ENCODE measurements at regions not wholly inside any gene's neighbourhood (a gene's known extent, or its start where the extent isn't known, plus 50 kb on each side); places are given as distances from the start of the nearest gene placed in this dataset.
"Not testable (repeated sequence)": the region's sequence is repeated elsewhere in the genome, so short reads cannot be mapped to it uniquely, and the experiment has no call there.

GRCh38 chr3:110493438-110494092, 578.1 kb upstream of the NECTIN3 start:
- no peak for DNase-seq

GRCh38 chr3:110494093-110494490, 577.5 kb upstream of the NECTIN3 start:
- no peak for DNase-seq

- DNase-seq, result no peak
Observed at GRCh38 chr3:110494728-110495127, 576.9 kb upstream of the NECTIN3 start.

GRCh38 chr3:110495201-110495927, 576.3 kb upstream of the NECTIN3 start:
- DNase-seq, result no peak

- DNase-seq, result no peak
Observed at GRCh38 chr3:110504401-110504800, 567.2 kb upstream of the NECTIN3 start.

GRCh38 chr3:110504901-110505300, 566.7 kb upstream of the NECTIN3 start:
- DNase-seq, result no peak

- DNase-seq, result no peak
Observed at GRCh38 chr3:110506890-110507289, 564.7 kb upstream of the NECTIN3 start.

GRCh38 chr3:110507570-110507969, 564.0 kb upstream of the NECTIN3 start:
- not testable (repeated sequence) for DNase-seq

- DNase-seq, result no peak
Observed at GRCh38 chr3:110512961-110513360, 558.7 kb upstream of the NECTIN3 start.

GRCh38 chr3:110518031-110518430, 553.6 kb upstream of the NECTIN3 start:
- no peak for DNase-seq

GRCh38 chr3:110519071-110519470, 552.5 kb upstream of the NECTIN3 start:
- no peak for DNase-seq

- DNase-seq, result no peak
Observed at GRCh38 chr3:110521019-110521418, 550.6 kb upstream of the NECTIN3 start.

- DNase-seq, result not testable (repeated sequence)
Observed at GRCh38 chr3:110525558-110526064, 546.0 kb upstream of the NECTIN3 start.

GRCh38 chr3:110526777-110527727, 544.6 kb upstream of the NECTIN3 start:
- DNase-seq, result no peak

- DNase-seq, result no peak
Observed at GRCh38 chr3:110528305-110529121, 543.1 kb upstream of the NECTIN3 start.

- DNase-seq, result no peak
Observed at GRCh38 chr3:110530902-110531301, 540.7 kb upstream of the NECTIN3 start.

- no peak for DNase-seq
Observed at GRCh38 chr3:110533089-110533488, 538.5 kb upstream of the NECTIN3 start.

- no peak for DNase-seq
Observed at GRCh38 chr3:110542552-110543150, 529.0 kb upstream of the NECTIN3 start.

GRCh38 chr3:110544730-110545129, 526.9 kb upstream of the NECTIN3 start:
- DNase-seq, result no peak

GRCh38 chr3:110550511-110550910, 521.1 kb upstream of the NECTIN3 start:
- DNase-seq, result no peak

- no peak for DNase-seq
Observed at GRCh38 chr3:110562621-110563020, 509.0 kb upstream of the NECTIN3 start.

- no peak for DNase-seq
Observed at GRCh38 chr3:110564674-110565073, 506.9 kb upstream of the NECTIN3 start.
